Caco-2 (cell line): ENCODE measurements at regions not wholly inside any gene's neighbourhood (a gene's known extent, or its start where the extent isn't known, plus 50 kb on each side); places are given as distances from the start of the nearest gene placed in this dataset.

Experiments
- BruUV-seq: library from RNA; stranded (reverse); fragments of 400-500 nt; replicated peaks from 2 replicates; lab custom pipeline; 2021; lab: Mats Ljungman, UMichigan
- CTCF ChIA-PET: fragments of 300-600 bp; sonication (Branson Sonifier 250); formaldehyde crosslinking; loops from one replicate; lab custom pipeline; 2022; ENCODE audit warnings: antibody characterized with exemption; lab: Charles Lee
- POLR2A ChIA-PET: fragments of 300-600 bp; sonication (Branson Sonifier 250); formaldehyde crosslinking; loops from one replicate; lab custom pipeline; 2022; ENCODE audit warnings: antibody characterized with exemption; lab: Charles Lee
- DNase-seq, 2 experiments: peaks; one replicate each; pipeline versions ENCODE4 v3.0.0 to v3.0.0-alpha.2; 2020 to 2022
- H3K27me3 ChIP-seq: replicated peaks from 2 replicates; pipeline ENCODE4 v1.6.0; 2011; ENCODE audit warnings: low read length; ENCODE audit not compliant: control insufficient read depth, insufficient read depth
- H3K36me3 ChIP-seq: 2 replicates; pipeline ENCODE4 v1.5.1; 2011; ENCODE audit warnings: low read length; ENCODE audit not compliant: control insufficient read depth, insufficient read depth
- H3K4me1 ChIP-seq: fragments of 250-450 bp; sonication (Bioruptor Pico); 2 replicates; pipeline ENCODE4 v1.5.1; 2020; ENCODE audit warnings: mild to moderate bottlenecking
- H3K4me3 ChIP-seq: 2 replicates; pipeline ENCODE4 v1.5.1; 2011; ENCODE audit warnings: low read depth, mild to moderate bottlenecking, control low read depth, low read length
- H3K9me3 ChIP-seq: fragments of 250-450 bp; sonication (Bioruptor Pico); 2 replicates; pipeline ENCODE4 v1.5.1; 2020; ENCODE audit warnings: mild to moderate bottlenecking, moderate library complexity
- H3K27ac Mint-ChIP-seq: one replicate; pipeline ENCODE4 v1.8.0; 2022; ENCODE audit warnings: mixed read lengths; ENCODE audit not compliant: unreplicated experiment
- H3K27me3 Mint-ChIP-seq: one replicate; pipeline ENCODE4 v1.8.0; 2022; ENCODE audit warnings: mixed read lengths; ENCODE audit not compliant: insufficient read depth, unreplicated experiment
- H3K36me3 Mint-ChIP-seq: one replicate; pipeline ENCODE4 v1.8.0; 2022; ENCODE audit warnings: mild to moderate bottlenecking, mixed read lengths; ENCODE audit not compliant: insufficient read depth, unreplicated experiment
- H3K4me1 Mint-ChIP-seq: one replicate; pipeline ENCODE4 v1.8.0; 2022; ENCODE audit warnings: low read depth, mixed read lengths; ENCODE audit not compliant: unreplicated experiment
- H3K4me3 Mint-ChIP-seq: one replicate; pipeline ENCODE4 v1.8.0; 2022; ENCODE audit warnings: mild to moderate bottlenecking, moderate library complexity, mixed read lengths; ENCODE audit not compliant: unreplicated experiment
- H3K9me3 Mint-ChIP-seq: one replicate; pipeline ENCODE4 v1.8.0; 2022; ENCODE audit warnings: mixed read lengths; ENCODE audit not compliant: unreplicated experiment
- CTCF ChIP-seq, 2 experiments: fragments of 200-600 bp in 1 of 2; IDR thresholded peaks; 1 replicate in 1 of 2; 2 replicates in 1 of 2; pipeline versions ENCODE4 v1.5.1 to v1.8.0; 2011 to 2022; ENCODE audit warnings: antibody characterized with exemption in 1 of 2, control low read depth in 1 of 2, inconsistent platforms in 1 of 2, low read depth in 1 of 2, low read length in 1 of 2, mild to moderate bottlenecking in 1 of 2, moderate library complexity in 1 of 2; ENCODE audit not compliant: insufficient read depth in 1 of 2, severe bottlenecking in 1 of 2, unreplicated experiment in 1 of 2
- intact Hi-C: fragments of 100-400 bp; cut with micrococcal nuclease; formaldehyde crosslinking; loops from one replicate; pipeline ENCODE4 v1.10.0; 2022; ENCODE audit not compliant: unreplicated experiment

GRCh38 chr18:73748731-73749130 is 398.9 kb downstream of the FBXO15 start:
- H3K4me1 Mint-ChIP-seq: no peaks in the 10 kb centered on the region

GRCh38 chr18:73746101-73746500 is 401.5 kb downstream of the FBXO15 start:
- intact Hi-C loops: no loop called here
- Histone ChIP-seq H3K4me1 (no peaks in the 10 kb centered on the region), H3K4me3 (no peak overlapping the region), H3K9me3 (no peaks in the 10 kb centered on the region), H3K27me3 (no peaks in the 10 kb centered on the region), H3K36me3 (no peaks in the 10 kb centered on the region)
- Mint-ChIP-seq H3K9me3 (no peaks in the 10 kb centered on the region), H3K4me3 (no peak overlapping the region), H3K36me3 (no peaks in the 10 kb centered on the region), H3K4me1 (no peaks in the 10 kb centered on the region), H3K27me3 (peaks cover 7% of the 10 kb centered on the region), H3K27ac (no peak overlapping the region)
- BruUV-seq: no TSS peak
- no peak for DNase-seq
- POLR2A ChIA-PET: no interaction called here
- CTCF ChIA-PET: no interaction called here
- TF ChIP-seq CTCF (IDR thresholded peaks at IDR 0.05; ENCODE audit: insufficient read depth in 1 of 2, low read depth in 1 of 2, low read length in 1 of 2, severe bottlenecking in 1 of 2, unreplicated experiment in 1 of 2): no peak

More at GRCh38 chr18:73748731-73749130, 398.9 kb downstream of the FBXO15 start:
- POLR2A ChIA-PET: no interaction called here
- no peak overlapping the region for H3K27ac Mint-ChIP-seq
- no peak for TF ChIP-seq CTCF (IDR thresholded peaks at IDR 0.05; ENCODE audit: insufficient read depth in 1 of 2, low read depth in 1 of 2, low read length in 1 of 2, severe bottlenecking in 1 of 2, unreplicated experiment in 1 of 2)
- Histone ChIP-seq H3K4me1 (no peaks in the 10 kb centered on the region), H3K27me3 (no peaks in the 10 kb centered on the region), H3K36me3 (no peaks in the 10 kb centered on the region), H3K4me3 (no peak overlapping the region), H3K9me3 (no peaks in the 10 kb centered on the region)
- H3K27me3 Mint-ChIP-seq: peaks cover 2% of the 10 kb centered on the region
- no TSS peak for BruUV-seq
- H3K9me3 Mint-ChIP-seq: no peaks in the 10 kb centered on the region
- H3K36me3 Mint-ChIP-seq: no peaks in the 10 kb centered on the region
- no peak overlapping the region for H3K4me3 Mint-ChIP-seq
- DNase-seq: no peak
- CTCF ChIA-PET: no interaction called here
- intact Hi-C loops: no loop called here

- Mint-ChIP-seq H3K9me3 (no peaks in the 10 kb centered on the region), H3K4me1 (no peaks in the 10 kb centered on the region), H3K36me3 (no peaks in the 10 kb centered on the region), H3K27me3 (peaks cover 12% of the 10 kb centered on the region), H3K27ac (no peak overlapping the region), H3K4me3 (no peak overlapping the region)
- intact Hi-C loops: no loop called here
- BruUV-seq: no TSS peak
- H3K36me3 ChIP-seq: no peaks in the 10 kb centered on the region
- H3K4me3 ChIP-seq: no peak overlapping the region
- POLR2A ChIA-PET: no interaction called here
- no peaks in the 10 kb centered on the region for H3K27me3 ChIP-seq
- H3K4me1 ChIP-seq: no peaks in the 10 kb centered on the region
- DNase-seq: no peak
- CTCF ChIA-PET: no interaction called here
- no peak for TF ChIP-seq CTCF (IDR thresholded peaks at IDR 0.05; ENCODE audit: insufficient read depth in 1 of 2, low read depth in 1 of 2, low read length in 1 of 2, severe bottlenecking in 1 of 2, unreplicated experiment in 1 of 2)
- no peaks in the 10 kb centered on the region for H3K9me3 ChIP-seq
Measured at GRCh38 chr18:73742957-73743356, 404.7 kb downstream of the FBXO15 start.
